ENCODE measurements at regions not wholly inside any gene's neighbourhood (a gene's known extent, or its start where the extent isn't known, plus 50 kb on each side); places are given as distances from the start of the nearest gene placed in this dataset.

DNA sequence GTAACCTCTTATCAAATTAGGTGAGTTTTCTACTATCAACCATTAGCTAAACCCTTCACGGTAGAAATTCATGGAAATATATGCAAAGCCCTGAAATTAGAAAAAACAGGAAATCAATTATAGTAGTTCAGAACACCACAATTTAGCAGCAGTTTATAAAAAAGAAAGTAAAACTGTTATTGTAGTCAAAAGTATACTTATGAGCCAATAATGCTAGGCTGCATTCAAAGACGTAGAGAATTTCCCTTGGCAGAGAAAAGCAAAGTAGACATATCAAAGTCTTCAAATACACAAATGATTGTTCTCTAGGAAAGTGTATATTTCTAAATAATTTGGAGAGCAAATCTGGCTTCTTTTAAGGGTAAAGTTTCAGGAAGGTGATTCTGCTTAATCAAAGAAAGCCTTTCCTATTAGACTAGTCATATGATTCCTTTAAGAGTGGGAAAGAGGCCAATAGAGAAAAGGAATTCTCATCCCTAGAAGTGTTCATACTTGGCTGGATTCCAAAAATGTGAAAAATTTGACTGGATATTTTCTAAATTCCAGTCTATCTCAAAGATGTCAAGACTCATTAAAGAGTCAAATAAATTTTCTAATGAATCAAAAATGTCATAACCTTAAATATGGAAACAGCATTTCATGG lies 185.5 kb downstream of the SMC2 start:
- Histone ChIP-seq H3K4me1 (ENCODE audit: control insufficient read depth, insufficient read depth, low read length) (no peaks in the 10 kb centered on the region), H3K27ac (ENCODE audit: low read length) (no peak overlapping the region), H3K36me3 (ENCODE audit: control insufficient read depth, insufficient read depth, low read length) (no peaks in the 10 kb centered on the region), H3K9me3 (ENCODE audit: control insufficient read depth, insufficient read depth, low read length) (no peaks in the 10 kb centered on the region), H3K27me3 (ENCODE audit: control insufficient read depth, insufficient read depth, low read length) (no peaks in the 10 kb centered on the region), H3K4me3 (ENCODE audit: low read length) (no peak overlapping the region)
- no peak for DNase-seq
- TF ChIP-seq, protein P1, sequence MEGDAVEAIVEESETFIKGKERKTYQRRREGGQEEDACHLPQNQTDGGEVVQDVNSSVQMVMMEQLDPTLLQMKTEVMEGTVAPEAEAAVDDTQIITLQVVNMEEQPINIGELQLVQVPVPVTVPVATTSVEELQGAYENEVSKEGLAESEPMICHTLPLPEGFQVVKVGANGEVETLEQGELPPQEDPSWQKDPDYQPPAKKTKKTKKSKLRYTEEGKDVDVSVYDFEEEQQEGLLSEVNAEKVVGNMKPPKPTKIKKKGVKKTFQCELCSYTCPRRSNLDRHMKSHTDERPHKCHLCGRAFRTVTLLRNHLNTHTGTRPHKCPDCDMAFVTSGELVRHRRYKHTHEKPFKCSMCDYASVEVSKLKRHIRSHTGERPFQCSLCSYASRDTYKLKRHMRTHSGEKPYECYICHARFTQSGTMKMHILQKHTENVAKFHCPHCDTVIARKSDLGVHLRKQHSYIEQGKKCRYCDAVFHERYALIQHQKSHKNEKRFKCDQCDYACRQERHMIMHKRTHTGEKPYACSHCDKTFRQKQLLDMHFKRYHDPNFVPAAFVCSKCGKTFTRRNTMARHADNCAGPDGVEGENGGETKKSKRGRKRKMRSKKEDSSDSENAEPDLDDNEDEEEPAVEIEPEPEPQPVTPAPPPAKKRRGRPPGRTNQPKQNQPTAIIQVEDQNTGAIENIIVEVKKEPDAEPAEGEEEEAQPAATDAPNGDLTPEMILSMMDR (IDR thresholded peaks at IDR 0.05), result no peak
- no peaks in the 10 kb centered on the region for H3K36me3 Mint-ChIP-seq
- ATAC-seq, result no peak
- no peak overlapping the region for H3K4me3 Mint-ChIP-seq
- no CpG with 5 or more reads among the region's 2 CpGs for WGBS (ENCODE audit: insufficient coverage)
- intact Hi-C loops (cut with micrococcal nuclease), result no loop called here
- no peak overlapping the region for H3K27ac Mint-ChIP-seq
- no peaks in the 10 kb centered on the region for H3K4me1 Mint-ChIP-seq
- peaks cover 11 to 19% of the 10 kb centered on the region in 2 donors for H3K9me3 Mint-ChIP-seq
- H3K27me3 Mint-ChIP-seq (ENCODE audit: low read depth in 2 of 2), result no peaks in the 10 kb centered on the region

GRCh38 chr9:104280178-104280560 lies 186.1 kb downstream of the SMC2 start:
- no peaks in the 10 kb centered on the region for H3K4me1 ChIP-seq (ENCODE audit: control insufficient read depth, insufficient read depth, low read length)
- Mint-ChIP-seq H3K9me3 (peaks cover 12 to 19% of the 10 kb centered on the region in 2 donors), H3K4me3 (no peak overlapping the region), H3K27ac (no peak overlapping the region), H3K36me3 (no peaks in the 10 kb centered on the region), H3K27me3 (ENCODE audit: low read depth in 2 of 2) (no peaks in the 10 kb centered on the region), H3K4me1 (no peaks in the 10 kb centered on the region)
- 100% methylated on average over 2 of the region's 3 CpGs for WGBS (ENCODE audit: insufficient coverage)
- H3K27ac ChIP-seq (ENCODE audit: low read length), result no peak overlapping the region
- no peaks in the 10 kb centered on the region for H3K9me3 ChIP-seq (ENCODE audit: control insufficient read depth, insufficient read depth, low read length)
- intact Hi-C loops (cut with micrococcal nuclease), result no loop called here
- no peak overlapping the region for H3K4me3 ChIP-seq (ENCODE audit: low read length)
- DNase-seq, result no peak
- ATAC-seq, result no peak
- no peaks in the 10 kb centered on the region for H3K36me3 ChIP-seq (ENCODE audit: control insufficient read depth, insufficient read depth, low read length)
- TF ChIP-seq, protein P1 (IDR thresholded peaks at IDR 0.05), result no peak
- no peaks in the 10 kb centered on the region for H3K27me3 ChIP-seq (ENCODE audit: control insufficient read depth, insufficient read depth, low read length)

DNA sequence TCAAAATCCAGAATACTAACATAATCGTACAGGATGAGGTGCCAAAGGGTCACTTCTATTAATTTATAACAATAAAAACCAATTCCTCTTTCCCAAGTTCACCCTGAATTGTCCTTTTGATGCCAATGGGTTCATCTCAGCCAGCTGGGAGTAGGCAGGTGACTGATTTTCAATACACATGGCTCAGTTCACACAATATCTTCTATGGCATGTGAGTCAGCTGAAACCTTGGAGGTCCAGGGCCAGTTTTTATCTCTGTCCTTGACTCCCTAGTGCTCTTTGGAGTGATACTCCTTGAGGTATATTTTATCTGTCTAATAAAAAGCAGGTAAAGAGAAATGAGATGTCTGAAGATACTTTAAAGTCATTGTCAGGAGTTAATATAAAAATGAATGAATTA lies 186.6 kb downstream of the SMC2 start:
- ATAC-seq (no peak), DNase-seq (no peak)
- Histone ChIP-seq H3K9me3 (ENCODE audit: control insufficient read depth, insufficient read depth, low read length) (no peaks in the 10 kb centered on the region), H3K36me3 (ENCODE audit: control insufficient read depth, insufficient read depth, low read length) (no peaks in the 10 kb centered on the region), H3K4me1 (ENCODE audit: control insufficient read depth, insufficient read depth, low read length) (no peaks in the 10 kb centered on the region), H3K27ac (ENCODE audit: low read length) (no peak overlapping the region), H3K27me3 (ENCODE audit: control insufficient read depth, insufficient read depth, low read length) (no peaks in the 10 kb centered on the region), H3K4me3 (ENCODE audit: low read length) (no peak overlapping the region)
- 67% methylated on average over 1 of the region's 1 CpG for WGBS (ENCODE audit: insufficient coverage)
- intact Hi-C loops (cut with micrococcal nuclease), result no loop called here
- Mint-ChIP-seq H3K27ac (no peak overlapping the region), H3K9me3 (peaks cover 13 to 19% of the 10 kb centered on the region in 2 donors), H3K27me3 (ENCODE audit: low read depth in 2 of 2) (no peaks in the 10 kb centered on the region), H3K4me3 (no peak overlapping the region), H3K36me3 (no peaks in the 10 kb centered on the region), H3K4me1 (no peaks in the 10 kb centered on the region)
- TF ChIP-seq, protein P1 (IDR thresholded peaks at IDR 0.05), result no peak

DNA sequence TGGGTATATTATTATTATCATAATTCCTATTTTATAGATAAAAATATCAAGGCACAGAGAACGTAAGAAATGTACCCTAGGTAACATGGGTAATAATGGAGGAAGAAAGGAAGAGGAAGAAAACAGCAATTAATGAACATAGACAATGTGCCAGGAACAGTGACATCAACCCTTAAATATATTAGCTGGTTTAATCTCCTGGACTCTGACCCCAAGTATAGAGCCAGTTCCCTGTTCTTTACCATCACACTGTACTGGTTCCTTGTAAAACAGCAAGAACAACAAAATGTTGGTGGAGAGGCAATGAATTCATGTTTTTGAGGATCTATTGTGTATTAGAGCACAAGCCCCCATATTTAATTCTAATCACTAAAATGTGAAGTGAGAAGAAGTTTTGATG lies 192.1 kb downstream of the SMC2 start:
- H3K4me1 Mint-ChIP-seq, result no peaks in the 10 kb centered on the region
- ATAC-seq, result no peak
- Histone ChIP-seq H3K9me3 (ENCODE audit: control insufficient read depth, insufficient read depth, low read length) (no peaks in the 10 kb centered on the region), H3K4me1 (ENCODE audit: control insufficient read depth, insufficient read depth, low read length) (no peaks in the 10 kb centered on the region), H3K27me3 (ENCODE audit: control insufficient read depth, insufficient read depth, low read length) (no peaks in the 10 kb centered on the region), H3K4me3 (ENCODE audit: low read length) (no peak overlapping the region), H3K36me3 (ENCODE audit: control insufficient read depth, insufficient read depth, low read length) (no peaks in the 10 kb centered on the region), H3K27ac (ENCODE audit: low read length) (no peak overlapping the region)
- DNase-seq, result no peak
- H3K36me3 Mint-ChIP-seq, result no peaks in the 10 kb centered on the region
- no peak overlapping the region for H3K27ac Mint-ChIP-seq
- intact Hi-C loops (cut with micrococcal nuclease), result no loop called here
- no CpG with 5 or more reads among the region's 1 CpG for WGBS (ENCODE audit: insufficient coverage)
- H3K27me3 Mint-ChIP-seq (ENCODE audit: low read depth in 2 of 2), result no peaks in the 10 kb centered on the region
- no peak overlapping the region for H3K4me3 Mint-ChIP-seq
- peaks cover 6 to 10% of the 10 kb centered on the region in 2 donors for H3K9me3 Mint-ChIP-seq
- TF ChIP-seq, protein P1 (IDR thresholded peaks at IDR 0.05), result no peak
